ENCODE measurements at regions not wholly inside any gene's neighbourhood (a gene's known extent, or its start where the extent isn't known, plus 50 kb on each side); places are given as distances from the start of the nearest gene placed in this dataset.
"Not testable (repeated sequence)": the region's sequence is repeated elsewhere in the genome, so short reads cannot be mapped to it uniquely, and the experiment has no call there.

DNA sequence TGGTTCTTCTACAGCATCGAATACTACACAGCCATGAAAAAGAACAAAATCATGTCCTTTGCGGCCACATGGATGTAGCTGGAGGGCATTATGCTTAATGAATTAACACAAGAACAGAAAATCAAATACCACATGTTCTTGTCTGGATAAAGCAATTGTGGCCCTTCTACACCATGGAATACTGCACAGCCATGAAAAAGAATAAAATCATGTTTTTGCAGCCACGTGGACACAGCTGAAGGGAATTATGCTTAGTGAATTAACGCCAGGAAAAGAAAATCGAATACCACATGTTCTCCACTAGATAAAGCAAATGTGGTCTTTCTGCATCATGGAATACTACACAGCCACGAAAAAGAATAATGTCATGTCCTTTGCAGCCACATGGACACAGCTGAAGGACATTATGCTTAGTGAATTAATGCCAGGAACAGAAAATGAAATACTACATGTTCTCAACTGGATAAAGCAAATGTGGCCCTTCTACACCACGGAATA is 361.8 kb upstream of the PLGLB2 start:
- H3K9me3 Mint-ChIP-seq; H3K27me3 Mint-ChIP-seq (ENCODE audit: low read depth); H3K27ac Mint-ChIP-seq; H3K4me1 Mint-ChIP-seq; H3K36me3 Mint-ChIP-seq; DNase-seq (ENCODE audit: low spot score in 2 of 2, unreplicated experiment in 2 of 2); H3K4me3 Mint-ChIP-seq: not testable (repeated sequence)

DNA sequence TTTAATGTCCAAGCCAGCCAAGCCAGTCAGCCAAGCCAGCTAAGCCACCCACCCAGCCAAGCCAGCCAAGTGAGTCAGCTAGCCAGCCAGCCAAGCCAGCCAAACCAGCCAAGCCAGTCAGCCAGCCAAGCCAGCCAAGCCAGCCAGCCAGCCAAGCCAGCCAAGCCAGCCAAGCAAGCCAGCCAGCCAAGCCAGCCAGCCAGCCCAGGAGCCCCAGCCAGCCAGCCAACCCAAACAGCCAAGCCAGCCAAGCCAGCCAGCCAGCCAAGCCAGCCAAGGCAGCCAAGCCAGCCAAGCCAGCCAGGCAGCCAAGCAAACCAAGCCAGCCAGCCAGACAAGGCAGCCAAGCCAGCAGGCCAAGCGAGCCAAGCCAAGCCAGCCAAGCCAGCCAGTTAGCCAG is 352.1 kb upstream of the PLGLB2 start:
- not testable (repeated sequence) for H3K36me3 Mint-ChIP-seq; H3K27ac Mint-ChIP-seq; H3K4me1 Mint-ChIP-seq; DNase-seq (ENCODE audit: low spot score in 2 of 2, unreplicated experiment in 2 of 2); H3K27me3 Mint-ChIP-seq (ENCODE audit: low read depth); H3K4me3 Mint-ChIP-seq; H3K9me3 Mint-ChIP-seq

DNA sequence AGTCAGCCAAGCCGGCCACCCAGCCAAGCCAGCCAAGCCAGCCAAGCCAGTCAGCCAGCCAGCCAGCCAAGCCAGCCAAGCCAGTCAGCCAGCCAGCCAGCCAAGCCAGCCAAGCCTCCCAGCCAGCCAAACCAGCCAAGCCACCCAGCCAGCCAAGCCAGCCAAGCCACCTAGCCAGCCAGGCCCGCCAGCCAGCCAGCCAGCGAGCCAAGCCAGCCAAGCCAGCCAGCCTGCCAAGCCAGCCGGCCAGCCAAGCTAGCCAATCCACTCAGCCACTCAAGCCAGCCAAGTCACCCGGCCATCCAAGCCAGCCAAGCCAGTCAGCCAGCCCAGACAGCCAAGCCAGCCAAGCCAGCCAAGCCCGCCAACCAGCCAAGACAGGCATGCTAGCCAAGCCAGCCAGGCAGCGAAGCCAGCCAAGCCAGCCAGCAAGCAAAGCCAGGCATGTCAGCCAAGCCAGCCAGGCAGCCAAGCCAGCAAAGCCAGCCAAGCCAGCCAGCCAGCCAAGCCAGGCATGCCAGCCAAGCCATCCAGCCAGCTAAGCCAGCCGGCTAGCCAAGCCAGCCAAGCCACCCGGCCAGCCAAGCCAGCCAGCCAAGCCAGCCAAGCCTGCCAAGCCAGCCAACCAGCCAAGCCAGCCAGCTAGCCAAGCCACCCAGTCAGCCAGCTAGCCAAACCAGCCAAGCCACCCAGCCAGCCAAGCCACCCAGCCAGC is 351.2 kb upstream of the PLGLB2 start:
- H3K4me1 Mint-ChIP-seq; H3K27ac Mint-ChIP-seq; H3K27me3 Mint-ChIP-seq (ENCODE audit: low read depth); DNase-seq (ENCODE audit: low spot score in 2 of 2, unreplicated experiment in 2 of 2); H3K4me3 Mint-ChIP-seq; H3K9me3 Mint-ChIP-seq; H3K36me3 Mint-ChIP-seq: not testable (repeated sequence)

DNA sequence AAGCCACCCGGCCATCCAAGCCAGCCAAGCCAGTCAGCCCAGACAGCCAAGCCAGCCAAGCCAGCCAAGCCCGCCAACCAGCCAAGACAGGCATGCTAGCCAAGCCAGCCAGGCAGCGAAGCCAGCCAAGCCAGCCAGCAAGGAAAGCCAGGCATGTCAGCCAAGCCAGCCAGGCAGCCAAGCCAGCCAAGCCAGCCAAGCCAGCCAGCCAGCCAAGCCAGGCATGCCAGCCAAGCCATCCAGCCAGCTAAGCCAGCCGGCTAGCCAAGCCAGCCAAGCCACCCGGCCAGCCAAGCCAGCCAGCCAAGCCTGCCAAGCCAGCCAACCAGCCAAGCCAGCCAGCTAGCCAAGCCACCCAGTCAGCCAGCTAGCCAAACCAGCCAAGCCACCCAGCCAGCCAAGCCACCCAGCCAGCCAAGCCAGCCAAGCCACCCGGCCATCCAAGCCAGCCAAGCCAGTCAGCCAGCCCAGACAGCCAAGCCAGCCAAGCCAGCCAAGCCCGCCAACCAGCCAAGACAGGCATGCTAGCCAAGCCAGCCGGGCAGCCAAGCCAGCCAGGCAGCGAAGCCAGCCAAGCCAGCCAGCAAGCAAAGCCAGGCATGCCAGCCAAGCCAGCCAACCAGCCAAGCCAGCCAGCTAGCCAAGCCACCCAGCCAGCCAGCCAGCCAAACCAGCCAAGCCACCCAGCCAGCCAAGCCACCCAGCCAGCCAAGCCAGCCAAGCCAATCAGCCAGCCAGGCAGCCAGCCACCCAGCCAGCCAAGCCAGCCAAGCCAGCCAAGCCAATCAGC is 350.4 kb upstream of the PLGLB2 start:
- H3K27ac Mint-ChIP-seq; H3K4me3 Mint-ChIP-seq; DNase-seq (ENCODE audit: low spot score in 2 of 2, unreplicated experiment in 2 of 2); H3K4me1 Mint-ChIP-seq; H3K9me3 Mint-ChIP-seq; H3K36me3 Mint-ChIP-seq; H3K27me3 Mint-ChIP-seq (ENCODE audit: low read depth): not testable (repeated sequence)

DNA sequence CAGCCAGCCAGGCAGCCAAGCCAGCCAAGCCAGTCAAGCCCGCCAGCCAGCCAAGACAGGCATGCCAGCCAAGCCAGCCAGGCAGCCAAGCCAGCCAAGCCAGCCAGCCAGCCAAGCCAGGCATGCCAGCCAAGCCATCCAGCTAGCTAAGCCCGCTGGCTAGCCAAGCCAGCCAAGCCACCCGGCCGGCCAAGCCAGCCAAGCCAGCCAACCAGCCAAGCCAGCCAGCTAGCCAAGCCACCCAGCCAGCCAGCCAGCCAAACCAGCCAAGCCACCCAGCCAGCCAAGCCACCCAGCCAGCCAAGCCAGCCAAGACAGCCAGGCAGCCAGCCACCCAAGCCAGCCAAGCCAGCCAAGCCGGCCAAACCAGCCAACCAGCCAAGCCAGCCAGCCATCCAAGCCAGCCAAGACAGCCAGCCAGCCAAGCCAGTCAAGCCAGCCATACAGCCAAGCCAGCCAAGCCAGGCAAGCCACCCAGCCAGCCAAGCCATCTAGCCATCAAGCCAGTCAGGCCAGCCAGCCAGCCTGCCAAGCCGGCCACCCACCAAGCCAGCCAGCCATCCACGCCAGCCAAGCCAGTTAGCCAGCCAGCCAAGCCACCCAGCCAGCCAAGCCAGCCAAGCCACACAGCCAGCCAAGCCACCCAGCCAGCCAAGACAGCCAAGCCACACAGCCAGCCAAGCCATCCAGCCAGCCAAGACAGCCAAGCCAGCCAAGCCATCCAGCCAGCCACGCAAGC is 349.2 kb upstream of the PLGLB2 start:
- not testable (repeated sequence) for H3K27me3 Mint-ChIP-seq (ENCODE audit: low read depth); DNase-seq (ENCODE audit: low spot score in 2 of 2, unreplicated experiment in 2 of 2); H3K36me3 Mint-ChIP-seq; H3K27ac Mint-ChIP-seq; H3K4me3 Mint-ChIP-seq; H3K4me1 Mint-ChIP-seq; H3K9me3 Mint-ChIP-seq

DNA sequence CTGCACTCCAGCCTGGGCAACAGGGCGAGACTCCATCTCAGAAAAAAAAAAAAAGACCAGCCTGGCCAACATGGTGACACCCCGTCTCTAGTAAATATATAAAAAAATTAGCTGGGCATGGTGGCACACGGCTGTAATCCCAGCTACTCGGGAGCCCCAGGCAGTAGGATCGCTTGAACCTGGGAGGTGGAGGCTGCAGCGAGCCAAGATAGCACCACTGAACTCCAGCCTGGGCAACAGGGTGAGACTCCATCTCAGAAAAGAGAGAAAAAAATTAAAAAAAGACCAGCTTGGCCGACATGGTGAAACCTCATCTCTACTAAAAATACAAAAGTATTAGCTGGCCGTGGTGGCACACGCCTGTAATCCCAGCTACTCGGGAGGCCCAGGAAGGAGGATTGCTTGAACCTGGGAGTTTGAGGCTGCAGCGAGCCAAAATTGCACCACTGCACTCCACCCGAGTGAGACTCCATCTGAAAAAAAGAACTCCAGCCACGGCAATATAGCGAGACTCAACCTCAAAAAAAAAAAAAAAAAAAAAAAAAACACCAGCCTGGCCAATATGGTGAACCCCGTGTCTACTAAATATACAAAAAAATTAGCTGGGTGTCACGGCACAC is 346.1 kb upstream of the PLGLB2 start:
- Mint-ChIP-seq H3K27me3 (ENCODE audit: low read depth) (no peaks in the 10 kb centered on the region), H3K36me3 (no peaks in the 10 kb centered on the region), H3K4me1 (no peaks in the 10 kb centered on the region), H3K4me3 (no peak overlapping the region), H3K27ac (no peak overlapping the region), H3K9me3 (no peaks in the 10 kb centered on the region)
- DNase-seq (ENCODE audit: low spot score in 2 of 2, unreplicated experiment in 2 of 2): no peak
- TF ChIP-seq, protein P1, sequence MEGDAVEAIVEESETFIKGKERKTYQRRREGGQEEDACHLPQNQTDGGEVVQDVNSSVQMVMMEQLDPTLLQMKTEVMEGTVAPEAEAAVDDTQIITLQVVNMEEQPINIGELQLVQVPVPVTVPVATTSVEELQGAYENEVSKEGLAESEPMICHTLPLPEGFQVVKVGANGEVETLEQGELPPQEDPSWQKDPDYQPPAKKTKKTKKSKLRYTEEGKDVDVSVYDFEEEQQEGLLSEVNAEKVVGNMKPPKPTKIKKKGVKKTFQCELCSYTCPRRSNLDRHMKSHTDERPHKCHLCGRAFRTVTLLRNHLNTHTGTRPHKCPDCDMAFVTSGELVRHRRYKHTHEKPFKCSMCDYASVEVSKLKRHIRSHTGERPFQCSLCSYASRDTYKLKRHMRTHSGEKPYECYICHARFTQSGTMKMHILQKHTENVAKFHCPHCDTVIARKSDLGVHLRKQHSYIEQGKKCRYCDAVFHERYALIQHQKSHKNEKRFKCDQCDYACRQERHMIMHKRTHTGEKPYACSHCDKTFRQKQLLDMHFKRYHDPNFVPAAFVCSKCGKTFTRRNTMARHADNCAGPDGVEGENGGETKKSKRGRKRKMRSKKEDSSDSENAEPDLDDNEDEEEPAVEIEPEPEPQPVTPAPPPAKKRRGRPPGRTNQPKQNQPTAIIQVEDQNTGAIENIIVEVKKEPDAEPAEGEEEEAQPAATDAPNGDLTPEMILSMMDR (IDR thresholded peaks at IDR 0.05; ENCODE audit: unreplicated experiment): no peak

- H3K9me3 Mint-ChIP-seq: no peaks in the 10 kb centered on the region
- TF ChIP-seq, protein P1 (IDR thresholded peaks at IDR 0.05; ENCODE audit: unreplicated experiment): no peak
- DNase-seq (ENCODE audit: low spot score in 2 of 2, unreplicated experiment in 2 of 2): no peak
- H3K27me3 Mint-ChIP-seq (ENCODE audit: low read depth): no peaks in the 10 kb centered on the region
- no peaks in the 10 kb centered on the region for H3K4me1 Mint-ChIP-seq
- no peak overlapping the region for H3K4me3 Mint-ChIP-seq
- H3K36me3 Mint-ChIP-seq: no peaks in the 10 kb centered on the region
- no peak overlapping the region for H3K27ac Mint-ChIP-seq
Measured at GRCh38 chr2:87403893-87404175, 344.1 kb upstream of the PLGLB2 start.

GRCh38 chr2:87404411-87405255 is 343.3 kb upstream of the PLGLB2 start:
- not testable (repeated sequence) for H3K4me3 Mint-ChIP-seq; H3K27ac Mint-ChIP-seq; DNase-seq (ENCODE audit: low spot score in 2 of 2, unreplicated experiment in 2 of 2); H3K9me3 Mint-ChIP-seq; H3K27me3 Mint-ChIP-seq (ENCODE audit: low read depth); H3K36me3 Mint-ChIP-seq; H3K4me1 Mint-ChIP-seq

GRCh38 chr2:87405531-87406216 is 342.2 kb upstream of the PLGLB2 start:
- H3K4me1 Mint-ChIP-seq; H3K4me3 Mint-ChIP-seq; H3K9me3 Mint-ChIP-seq; H3K36me3 Mint-ChIP-seq; H3K27ac Mint-ChIP-seq; DNase-seq (ENCODE audit: low spot score in 2 of 2, unreplicated experiment in 2 of 2); H3K27me3 Mint-ChIP-seq (ENCODE audit: low read depth): not testable (repeated sequence)

GRCh38 chr2:87406406-87407175 is 341.3 kb upstream of the PLGLB2 start:
- H3K27me3 Mint-ChIP-seq (ENCODE audit: low read depth); H3K27ac Mint-ChIP-seq; H3K9me3 Mint-ChIP-seq; H3K36me3 Mint-ChIP-seq; DNase-seq (ENCODE audit: low spot score in 2 of 2, unreplicated experiment in 2 of 2); H3K4me3 Mint-ChIP-seq; H3K4me1 Mint-ChIP-seq: not testable (repeated sequence)
